ENCODE measurements at regions not wholly inside any gene's neighbourhood (a gene's known extent, or its start where the extent isn't known, plus 50 kb on each side); places are given as distances from the start of the nearest gene placed in this dataset.

GRCh38 chrX:122579036-122579435 is 605.0 kb upstream of the GRIA3 start:
- no peak overlapping the region for H3K4me3 ChIP-seq

GRCh38 chrX:122579526-122579925 is 604.6 kb upstream of the GRIA3 start:
- no peaks in the 10 kb centered on the region for H3K36me3 ChIP-seq
- WGBS, 5 donors = 79 to 100% (median 89%) methylated on average over 2 of the region's 2 CpGs
- no peak overlapping the region for H3K4me3 ChIP-seq
- H3K9me3 ChIP-seq = no peaks in the 10 kb centered on the region
- no peaks in the 10 kb centered on the region for H3K4me1 ChIP-seq
- intact Hi-C loops (cut with DNase I; ENCODE audit: low total_unique reads) = no loop called here
- no peak for DNase-seq
- no peak overlapping the region for H3K27ac ChIP-seq
- no peaks in the 10 kb centered on the region for H3K27me3 ChIP-seq
- no peak for TF ChIP-seq EP300 (IDR thresholded peaks at IDR 0.05)
- TF ChIP-seq POLR2A (IDR thresholded peaks at IDR 0.05) = no peak
- no peak for TF ChIP-seq POLR2AphosphoS5 (IDR thresholded peaks at IDR 0.05)

More at GRCh38 chrX:122579036-122579435, 605.0 kb upstream of the GRIA3 start:
- Histone ChIP-seq H3K27ac (no peak overlapping the region), H3K27me3 (no peaks in the 10 kb centered on the region), H3K4me1 (no peaks in the 10 kb centered on the region), H3K9me3 (no peaks in the 10 kb centered on the region), H3K36me3 (no peaks in the 10 kb centered on the region)
- DNase-seq = no peak
- WGBS, 5 donors = 62 to 81% (median 71%) methylated on average over 2 of the region's 2 CpGs
- TF ChIP-seq EP300 (IDR thresholded peaks at IDR 0.05) (no peak), CTCF (IDR thresholded peaks at IDR 0.05) (no peak), POLR2A (IDR thresholded peaks at IDR 0.05) (no peak), POLR2AphosphoS5 (IDR thresholded peaks at IDR 0.05) (no peak)
- intact Hi-C loops (cut with DNase I; ENCODE audit: low total_unique reads) = no loop called here

- Histone ChIP-seq H3K4me1 (no peaks in the 10 kb centered on the region), H3K27me3 (no peaks in the 10 kb centered on the region), H3K36me3 (no peaks in the 10 kb centered on the region), H3K9me3 (no peaks in the 10 kb centered on the region), H3K4me3 (no peak overlapping the region), H3K27ac (no peak overlapping the region)
- TF ChIP-seq POLR2AphosphoS5 (IDR thresholded peaks at IDR 0.05) (no peak), CTCF (IDR thresholded peaks at IDR 0.05) (no peak), EP300 (IDR thresholded peaks at IDR 0.05) (no peak), POLR2A (IDR thresholded peaks at IDR 0.05) (no peak)
- DNase-seq = no peak
- WGBS, 5 donors = 64 to 88% (median 78%) methylated on average over 4 of the region's 4 CpGs
- intact Hi-C loops (cut with DNase I; ENCODE audit: low total_unique reads) = no loop called here
These were observed 601.7 kb upstream of the GRIA3 start for GRCh38 chrX:122582280-122582974.

GRCh38 chrX:122582975-122583305 is 601.1 kb upstream of the GRIA3 start:
- TF ChIP-seq POLR2A (IDR thresholded peaks at IDR 0.05) = no peak
- no peak for TF ChIP-seq CTCF (IDR thresholded peaks at IDR 0.05)
- no peak for TF ChIP-seq EP300 (IDR thresholded peaks at IDR 0.05)
- TF ChIP-seq POLR2AphosphoS5 (IDR thresholded peaks at IDR 0.05) = no peak
- Histone ChIP-seq H3K4me3 (no peak overlapping the region), H3K27ac (no peak overlapping the region), H3K36me3 (no peaks in the 10 kb centered on the region), H3K9me3 (no peaks in the 10 kb centered on the region), H3K27me3 (no peaks in the 10 kb centered on the region), H3K4me1 (no peaks in the 10 kb centered on the region)
- DNase-seq = no peak
- intact Hi-C loops (cut with DNase I; ENCODE audit: low total_unique reads) = no loop called here

- Histone ChIP-seq H3K36me3 (no peaks in the 10 kb centered on the region), H3K9me3 (no peaks in the 10 kb centered on the region), H3K4me1 (no peaks in the 10 kb centered on the region), H3K27ac (no peak overlapping the region), H3K4me3 (no peak overlapping the region), H3K27me3 (no peaks in the 10 kb centered on the region)
- intact Hi-C loops (cut with DNase I; ENCODE audit: low total_unique reads) = no loop called here
- no peak for TF ChIP-seq EP300 (IDR thresholded peaks at IDR 0.05)
- no peak for TF ChIP-seq POLR2AphosphoS5 (IDR thresholded peaks at IDR 0.05)
- no peak for TF ChIP-seq CTCF (IDR thresholded peaks at IDR 0.05)
- TF ChIP-seq POLR2A (IDR thresholded peaks at IDR 0.05) = no peak
- WGBS, 5 donors = 47 to 83% (median 70%) methylated on average over 3 of the region's 3 CpGs
- DNase-seq = no peak
These were observed 600.5 kb upstream of the GRIA3 start for GRCh38 chrX:122583551-122583950.
